ENCODE measurements at regions not wholly inside any gene's neighbourhood (a gene's known extent, or its start where the extent isn't known, plus 50 kb on each side); places are given as distances from the start of the nearest gene placed in this dataset.
"Not testable (repeated sequence)": the region's sequence is repeated elsewhere in the genome, so short reads cannot be mapped to it uniquely, and the experiment has no call there.

- H3K27ac ChIP-seq; H3K36me3 ChIP-seq; H3K27me3 ChIP-seq; H3K4me3 ChIP-seq; H3K9me3 ChIP-seq; intact Hi-C loops (cut with DNase I; ENCODE audit: low total_unique reads); H3K4me1 ChIP-seq; DNase-seq (ENCODE audit: low spot score in 2 of 2): not testable (repeated sequence)
Observed at GRCh38 chr1:146487555-146487954, 258.7 kb upstream of the NOTCH2NLA start.

DNA sequence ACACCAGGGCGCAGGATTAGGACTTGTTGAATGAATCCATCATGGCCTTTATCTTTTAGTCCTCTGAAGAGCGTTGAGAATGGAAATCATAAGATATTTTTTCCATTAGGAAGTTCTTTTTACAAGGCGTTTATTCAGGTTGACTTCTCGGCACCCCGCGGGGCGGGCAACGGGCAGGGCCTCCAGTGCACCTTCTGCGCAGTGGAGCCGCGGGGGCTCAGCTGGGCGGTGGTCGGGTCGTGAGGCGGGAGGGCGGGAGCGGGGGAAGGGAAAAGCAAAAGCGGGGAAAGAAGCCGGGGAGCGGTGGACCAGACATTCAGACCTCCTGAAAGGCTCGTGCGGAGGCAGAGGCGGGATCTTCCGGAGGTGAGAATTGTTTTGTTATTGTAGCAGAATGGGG lies 258.3 kb upstream of the NOTCH2NLA start:
- H3K36me3 ChIP-seq; H3K4me1 ChIP-seq; intact Hi-C loops (cut with DNase I; ENCODE audit: low total_unique reads); H3K27me3 ChIP-seq; DNase-seq (ENCODE audit: low spot score in 2 of 2); H3K9me3 ChIP-seq: not testable (repeated sequence)
- peak overlapping the region; percentile 48 to 76 for H3K27ac ChIP-seq
- H3K4me3 ChIP-seq: peak overlapping the region; percentile 34 to 62 (median 46)

DNA sequence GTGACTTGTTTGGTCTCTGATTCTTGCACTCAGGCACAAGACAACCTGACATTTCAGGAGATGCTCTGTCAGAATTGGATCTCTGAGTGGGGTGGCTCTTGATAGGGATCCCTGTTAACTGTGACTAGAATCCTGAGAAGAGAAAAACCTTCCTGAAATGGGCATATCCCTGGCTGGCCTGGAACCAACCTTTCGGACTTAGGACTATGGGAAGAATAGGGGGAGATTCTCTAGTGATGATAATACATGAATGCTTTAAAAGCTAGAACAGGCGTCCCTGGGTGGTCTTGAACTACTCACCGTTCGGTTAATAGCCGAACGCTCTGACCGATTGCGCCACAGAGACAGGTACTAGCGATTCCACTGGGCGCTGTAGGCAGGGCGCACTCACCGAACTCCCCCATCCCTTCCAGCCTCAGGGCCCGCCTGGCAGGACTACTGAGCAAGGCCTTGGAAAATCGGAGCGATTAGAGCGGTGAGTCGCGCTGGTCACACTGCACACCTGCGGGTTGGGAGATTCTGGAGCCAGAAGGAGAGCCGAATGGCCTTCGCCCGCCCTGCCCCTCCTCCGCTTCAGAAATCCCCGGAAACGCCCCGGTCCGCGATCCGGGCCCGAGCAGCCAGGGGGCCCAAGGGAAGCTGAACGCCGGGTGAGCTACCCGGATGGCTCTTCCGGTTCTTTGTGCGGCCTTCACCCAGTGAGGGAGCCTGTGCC lies 257.6 kb upstream of the NOTCH2NLA start:
- peak in 1 of 2 donors; percentile 30 for DNase-seq (ENCODE audit: low spot score in 2 of 2)
- intact Hi-C loops (cut with DNase I; ENCODE audit: low total_unique reads): not testable (repeated sequence)
- peak overlapping the region; percentile 48 to 76 for H3K27ac ChIP-seq

GRCh38 chr1:146484195-146484594 lies 255.4 kb upstream of the NOTCH2NLA start:
- H3K27ac ChIP-seq; DNase-seq (ENCODE audit: low spot score in 2 of 2); H3K36me3 ChIP-seq; H3K4me1 ChIP-seq; H3K4me3 ChIP-seq; H3K27me3 ChIP-seq; intact Hi-C loops (cut with DNase I; ENCODE audit: low total_unique reads); H3K9me3 ChIP-seq: not testable (repeated sequence)

More for the DNA sequence above, 257.6 kb upstream of the NOTCH2NLA start:
- not testable (repeated sequence) for H3K4me1 ChIP-seq, H3K27me3 ChIP-seq, H3K9me3 ChIP-seq, H3K36me3 ChIP-seq
- H3K4me3 ChIP-seq: peak overlapping the region; percentile 34 to 62 (median 46)

DNA sequence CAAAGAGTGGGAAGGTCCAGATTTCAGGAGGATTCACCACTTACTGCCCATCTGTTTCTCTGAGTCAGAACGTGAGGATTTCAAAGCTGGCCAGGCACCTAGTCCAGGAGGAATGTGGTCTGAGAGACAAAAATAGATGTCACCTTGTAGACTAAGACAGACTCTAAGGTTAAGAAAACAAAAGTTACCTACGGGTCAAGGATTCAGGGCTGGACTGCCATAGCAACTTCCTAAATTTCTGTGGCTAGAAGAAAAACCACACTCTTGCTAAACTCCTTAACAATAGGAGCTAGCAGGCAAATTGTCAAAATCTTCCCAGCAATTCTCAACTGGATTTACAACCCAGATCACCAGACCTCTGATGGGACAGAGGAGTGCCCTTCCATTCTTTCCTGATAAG lies 250.4 kb upstream of the NOTCH2NLA start:
- DNase-seq (ENCODE audit: low spot score in 2 of 2); intact Hi-C loops (cut with DNase I; ENCODE audit: low total_unique reads): not testable (repeated sequence)

GRCh38 chr1:146478125-146478720 lies 249.4 kb upstream of the NOTCH2NLA start:
- intact Hi-C loops (cut with DNase I; ENCODE audit: low total_unique reads); H3K4me1 ChIP-seq; DNase-seq (ENCODE audit: low spot score in 2 of 2); H3K9me3 ChIP-seq; H3K27ac ChIP-seq; H3K27me3 ChIP-seq; H3K4me3 ChIP-seq; H3K36me3 ChIP-seq: not testable (repeated sequence)
- TF ChIP-seq, protein P1, sequence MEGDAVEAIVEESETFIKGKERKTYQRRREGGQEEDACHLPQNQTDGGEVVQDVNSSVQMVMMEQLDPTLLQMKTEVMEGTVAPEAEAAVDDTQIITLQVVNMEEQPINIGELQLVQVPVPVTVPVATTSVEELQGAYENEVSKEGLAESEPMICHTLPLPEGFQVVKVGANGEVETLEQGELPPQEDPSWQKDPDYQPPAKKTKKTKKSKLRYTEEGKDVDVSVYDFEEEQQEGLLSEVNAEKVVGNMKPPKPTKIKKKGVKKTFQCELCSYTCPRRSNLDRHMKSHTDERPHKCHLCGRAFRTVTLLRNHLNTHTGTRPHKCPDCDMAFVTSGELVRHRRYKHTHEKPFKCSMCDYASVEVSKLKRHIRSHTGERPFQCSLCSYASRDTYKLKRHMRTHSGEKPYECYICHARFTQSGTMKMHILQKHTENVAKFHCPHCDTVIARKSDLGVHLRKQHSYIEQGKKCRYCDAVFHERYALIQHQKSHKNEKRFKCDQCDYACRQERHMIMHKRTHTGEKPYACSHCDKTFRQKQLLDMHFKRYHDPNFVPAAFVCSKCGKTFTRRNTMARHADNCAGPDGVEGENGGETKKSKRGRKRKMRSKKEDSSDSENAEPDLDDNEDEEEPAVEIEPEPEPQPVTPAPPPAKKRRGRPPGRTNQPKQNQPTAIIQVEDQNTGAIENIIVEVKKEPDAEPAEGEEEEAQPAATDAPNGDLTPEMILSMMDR (IDR thresholded peaks at IDR 0.05): peak; percentile 50 to 64 (median 55)

More for the DNA sequence above, 250.4 kb upstream of the NOTCH2NLA start:
- H3K4me1 ChIP-seq, H3K4me3 ChIP-seq, H3K9me3 ChIP-seq, H3K27me3 ChIP-seq, H3K27ac ChIP-seq, H3K36me3 ChIP-seq: not testable (repeated sequence)

DNA sequence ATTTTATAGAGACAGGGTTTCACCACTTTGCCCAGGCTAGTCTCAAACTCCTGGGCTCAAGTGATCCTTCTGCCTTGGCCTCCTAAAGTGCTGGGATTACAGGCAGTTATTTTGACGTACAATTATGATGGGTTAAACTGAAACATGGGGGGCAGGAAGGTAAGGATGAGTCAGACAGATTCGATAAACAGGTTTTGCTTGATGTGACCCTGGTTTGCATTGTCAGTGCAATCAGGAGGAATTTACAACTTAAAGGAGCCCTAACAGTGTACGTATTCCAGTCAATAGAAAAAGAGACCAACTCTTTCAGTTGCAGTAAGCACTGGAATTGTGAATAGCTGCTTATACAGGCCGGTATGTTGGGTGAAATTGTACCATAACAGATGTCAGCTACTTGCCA lies 246.3 kb upstream of the NOTCH2NLA start:
- H3K9me3 ChIP-seq; H3K27ac ChIP-seq; intact Hi-C loops (cut with DNase I; ENCODE audit: low total_unique reads); H3K4me1 ChIP-seq; DNase-seq (ENCODE audit: low spot score in 2 of 2); H3K36me3 ChIP-seq; H3K27me3 ChIP-seq; H3K4me3 ChIP-seq: not testable (repeated sequence)

- intact Hi-C loops (cut with DNase I; ENCODE audit: low total_unique reads); H3K27ac ChIP-seq; H3K36me3 ChIP-seq; H3K9me3 ChIP-seq; H3K4me1 ChIP-seq; H3K4me3 ChIP-seq; H3K27me3 ChIP-seq; DNase-seq (ENCODE audit: low spot score in 2 of 2): not testable (repeated sequence)
Observed at GRCh38 chr1:146474216-146474615, 245.4 kb upstream of the NOTCH2NLA start.

GRCh38 chr1:146472192-146472861 lies 243.5 kb upstream of the NOTCH2NLA start:
- H3K9me3 ChIP-seq; H3K36me3 ChIP-seq; H3K4me1 ChIP-seq; H3K27me3 ChIP-seq; intact Hi-C loops (cut with DNase I; ENCODE audit: low total_unique reads): not testable (repeated sequence)
- Histone ChIP-seq H3K27ac (peak overlapping the region; percentile 22 to 58), H3K4me3 (peak overlapping the region; percentile 35 to 61 (median 52))
- peak; percentile 56 to 58 for DNase-seq (ENCODE audit: low spot score in 2 of 2)

DNA sequence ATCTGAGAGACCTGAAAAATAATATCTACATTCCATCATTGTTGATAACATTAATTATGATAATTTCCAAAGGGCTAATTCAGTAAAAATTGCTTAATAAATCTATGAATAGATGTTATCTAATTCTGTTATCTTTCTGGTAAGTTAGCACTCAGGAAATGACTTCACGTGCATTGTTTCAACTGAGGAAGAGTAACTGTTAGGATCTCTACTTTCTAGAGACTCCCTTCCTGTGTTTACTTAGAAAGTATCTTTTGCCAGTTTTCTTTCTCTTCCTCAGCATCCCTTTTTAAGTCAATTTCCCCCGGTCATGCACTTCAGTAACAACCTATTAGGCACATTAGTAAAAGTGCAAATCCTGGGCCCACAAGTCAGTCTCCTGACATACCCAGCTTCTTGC lies 231.1 kb upstream of the NOTCH2NLA start:
- H3K4me1 ChIP-seq; H3K27ac ChIP-seq; H3K27me3 ChIP-seq; H3K9me3 ChIP-seq; DNase-seq (ENCODE audit: low spot score in 2 of 2); H3K36me3 ChIP-seq; H3K4me3 ChIP-seq; intact Hi-C loops (cut with DNase I; ENCODE audit: low total_unique reads): not testable (repeated sequence)

- H3K4me1 ChIP-seq; H3K4me3 ChIP-seq; DNase-seq (ENCODE audit: low spot score in 2 of 2); intact Hi-C loops (cut with DNase I; ENCODE audit: low total_unique reads); H3K9me3 ChIP-seq; H3K36me3 ChIP-seq; H3K27ac ChIP-seq; H3K27me3 ChIP-seq: not testable (repeated sequence)
Observed at GRCh38 chr1:146459308-146459707, 230.5 kb upstream of the NOTCH2NLA start.

DNA sequence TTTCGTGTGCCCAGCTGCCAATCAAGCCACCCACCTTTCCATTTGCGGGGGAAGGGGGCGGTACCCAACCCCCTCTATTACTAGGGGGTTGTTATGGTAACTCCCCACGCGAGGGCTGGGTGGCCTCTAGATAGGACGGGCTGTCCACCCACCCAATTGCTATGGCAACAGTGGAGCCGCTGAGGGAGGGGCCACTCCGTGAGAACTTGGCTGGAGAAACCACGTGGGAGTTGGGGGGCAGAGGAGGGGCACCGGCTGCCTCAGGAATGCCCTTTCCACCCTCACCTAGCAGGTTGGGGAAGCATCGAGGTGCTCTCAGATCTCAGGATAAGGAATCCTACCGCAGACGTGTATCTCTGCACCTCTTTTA lies 220.0 kb upstream of the NOTCH2NLA start:
- H3K9me3 ChIP-seq; intact Hi-C loops (cut with DNase I; ENCODE audit: low total_unique reads); DNase-seq (ENCODE audit: low spot score in 2 of 2); H3K36me3 ChIP-seq; H3K27ac ChIP-seq; H3K4me1 ChIP-seq; H3K4me3 ChIP-seq; H3K27me3 ChIP-seq: not testable (repeated sequence)

Data from breast epithelium (tissue), 4 donors.